Right lobe of liver (tissue), 4 donors: ENCODE measurements at regions not wholly inside any gene's neighbourhood (a gene's known extent, or its start where the extent isn't known, plus 50 kb on each side); places are given as distances from the start of the nearest gene placed in this dataset.

ENCODE experiments used
- POLR2A ChIP-seq: fragments of 450-650 bp; IDR thresholded peaks from one replicate; pipeline ENCODE4 v1.6.1; 2017; ENCODE audit warnings: antibody characterized with exemption, mild to moderate bottlenecking
- TF ChIP-seq, protein P1 (sequence below), 4 donors: fragments of 200-600 bp in 3 of 4; fragments of 450-650 bp in 1 of 4; IDR thresholded peaks; one replicate each; pipeline versions ENCODE4 v1.5.1 to v1.8.0; 2016 to 2022; ENCODE audit warnings: antibody characterized with exemption in 4 of 4, mild to moderate bottlenecking in 2 of 4
- donor health status: DM: no; HTN: no; CAD: no.
- donor health status: DM: no; HTN: no; CAD: no.
- donor health status: DM: no; HTN: yes; CAD: no.

DNA sequence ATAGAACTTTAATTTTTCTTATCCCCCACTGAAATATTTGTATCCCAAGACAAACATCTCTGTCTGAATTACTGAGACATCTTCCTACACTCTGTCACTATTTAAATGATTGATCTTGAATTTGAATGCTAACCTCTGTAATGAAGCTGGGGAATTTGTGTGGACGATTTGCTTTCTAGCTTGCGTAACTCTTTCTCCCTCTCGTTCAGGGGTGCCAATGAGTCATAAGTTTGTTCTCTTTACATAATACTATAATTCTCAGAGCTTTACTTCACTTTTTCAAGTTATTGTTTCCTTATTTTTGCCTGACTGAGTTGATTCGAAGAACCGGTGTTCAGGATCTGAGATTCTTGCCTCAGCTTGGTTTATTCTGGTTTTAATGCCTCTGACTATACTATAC, 783.3 kb upstream of the CADM2 start:
- TF ChIP-seq, protein P1, sequence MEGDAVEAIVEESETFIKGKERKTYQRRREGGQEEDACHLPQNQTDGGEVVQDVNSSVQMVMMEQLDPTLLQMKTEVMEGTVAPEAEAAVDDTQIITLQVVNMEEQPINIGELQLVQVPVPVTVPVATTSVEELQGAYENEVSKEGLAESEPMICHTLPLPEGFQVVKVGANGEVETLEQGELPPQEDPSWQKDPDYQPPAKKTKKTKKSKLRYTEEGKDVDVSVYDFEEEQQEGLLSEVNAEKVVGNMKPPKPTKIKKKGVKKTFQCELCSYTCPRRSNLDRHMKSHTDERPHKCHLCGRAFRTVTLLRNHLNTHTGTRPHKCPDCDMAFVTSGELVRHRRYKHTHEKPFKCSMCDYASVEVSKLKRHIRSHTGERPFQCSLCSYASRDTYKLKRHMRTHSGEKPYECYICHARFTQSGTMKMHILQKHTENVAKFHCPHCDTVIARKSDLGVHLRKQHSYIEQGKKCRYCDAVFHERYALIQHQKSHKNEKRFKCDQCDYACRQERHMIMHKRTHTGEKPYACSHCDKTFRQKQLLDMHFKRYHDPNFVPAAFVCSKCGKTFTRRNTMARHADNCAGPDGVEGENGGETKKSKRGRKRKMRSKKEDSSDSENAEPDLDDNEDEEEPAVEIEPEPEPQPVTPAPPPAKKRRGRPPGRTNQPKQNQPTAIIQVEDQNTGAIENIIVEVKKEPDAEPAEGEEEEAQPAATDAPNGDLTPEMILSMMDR (IDR thresholded peaks at IDR 0.05), result no peak
- TF ChIP-seq POLR2A, result no peak
